Gastrocnemius medialis (tissue), 4 donors: ENCODE measurements at regions not wholly inside any gene's neighbourhood (a gene's known extent, or its start where the extent isn't known, plus 50 kb on each side); places are given as distances from the start of the nearest gene placed in this dataset.

Experiments used
- ATAC-seq, 2 donors: fragments of 150-250 bp; one replicate each; pipeline ENCODE4 v1.9.1; 2016
- DNase-seq, 2 donors: peaks; one replicate each; pipeline ENCODE4 v3.0.0-alpha.2; 2019
- H3K27ac ChIP-seq, 4 donors: fragments of 200-600 bp; sonication (generic); 1 replicate in 1 of 4; 2 replicates in 3 of 4; pipeline ENCODE4 v1.5.1; 2016 to 2018; ENCODE audit warnings: mild to moderate bottlenecking in 2 of 4, moderate library complexity in 1 of 4
- H3K27me3 ChIP-seq, 3 donors: fragments of 200-600 bp; sonication (generic) in 2 of 3; 1 replicate in 1 of 3; 2 replicates in 2 of 3; pipeline versions ENCODE4 v1.5.1 to v1.6.0; 2016 to 2019; ENCODE audit warnings: mild to moderate bottlenecking in 1 of 3, moderate library complexity in 1 of 3
- H3K36me3 ChIP-seq, 2 donors: fragments of 200-600 bp; sonication (generic) in 1 of 2; one replicate each; pipeline ENCODE4 v1.5.1; 2017 to 2018
- H3K4me1 ChIP-seq, 2 donors: fragments of 200-600 bp; sonication (generic) in 1 of 2; one replicate each; pipeline ENCODE4 v1.5.1; 2016 to 2017; ENCODE audit warnings: mild to moderate bottlenecking in 2 of 2
- H3K4me3 ChIP-seq, 4 donors: fragments of 200-600 bp; sonication (generic) in 3 of 4; 1 replicate in 1 of 4; 2 replicates in 3 of 4; pipeline ENCODE4 v1.5.1; 2016 to 2019; ENCODE audit warnings: mild to moderate bottlenecking in 2 of 4
- H3K9me3 ChIP-seq, 3 donors: fragments of 200-600 bp; sonication (generic) in 2 of 3; 1 replicate in 1 of 3; 2 replicates in 2 of 3; pipeline ENCODE4 v1.5.1; 2016 to 2019
- CTCF ChIP-seq, 5 experiments: fragments of 450-650 bp in 3 of 5; fragments of 200-600 bp in 2 of 5; sonication (generic) in 2 of 5; IDR thresholded peaks in 4 of 5; conservative IDR thresholded peaks in 1 of 5; 1 replicate in 4 of 5; 2 replicates in 1 of 5; pipeline ENCODE4 v1.5.1; 2016 to 2019; ENCODE audit warnings: antibody characterized with exemption in 5 of 5, mild to moderate bottlenecking in 3 of 5, moderate library complexity in 3 of 5
- POLR2A ChIP-seq, 2 donors: fragments of 450-650 bp; IDR thresholded peaks; one replicate each; pipeline ENCODE4 v1.6.1; 2017; ENCODE audit warnings: antibody characterized with exemption in 2 of 2, mild to moderate bottlenecking in 2 of 2, moderate library complexity in 2 of 2
- in situ Hi-C, 4 donors: fragments of 200-750 bp; cut with MboI; loops; one replicate each; pipeline versions ENCODE4 v1.15.0 to v1.8.0; 2017; ENCODE audit warnings: low sequenced_read_pairs in 4 of 4
- intact Hi-C: fragments of 100-400 bp; cut with DNase I; formaldehyde crosslinking; loops from one replicate; pipeline ENCODE4 v1.15.1; 2023; ENCODE audit warnings: low total_unique reads

- intact Hi-C loops: no loop called here
- Histone ChIP-seq H3K27ac (no peak overlapping the region), H3K36me3 (no peaks in the 10 kb centered on the region), H3K4me3 (no peak overlapping the region), H3K4me1 (no peaks in the 10 kb centered on the region), H3K27me3 (no peaks in the 10 kb centered on the region), H3K9me3 (no peaks in the 10 kb centered on the region)
- TF ChIP-seq CTCF (IDR thresholded peaks at IDR 0.05 in 4 of 5, conservative IDR thresholded peaks at IDR 0.05 in 1 of 5): no peak
- TF ChIP-seq POLR2A (IDR thresholded peaks at IDR 0.05): no peak
- DNase-seq (no peak), ATAC-seq (no peak)
- in situ Hi-C loops: no loop called here
Measured at GRCh38 chr13:82569581-82569980, 1312.7 kb downstream of the SLITRK1 start.

GRCh38 chr13:82566864-82567263 is 1315.4 kb downstream of the SLITRK1 start:
- intact Hi-C loops (no loop called here), in situ Hi-C loops (no loop called here)
- no peak overlapping the region for H3K27ac ChIP-seq
- TF ChIP-seq CTCF (IDR thresholded peaks at IDR 0.05 in 4 of 5, conservative IDR thresholded peaks at IDR 0.05 in 1 of 5): no peak
- TF ChIP-seq POLR2A (IDR thresholded peaks at IDR 0.05): no peak
- no peaks in the 10 kb centered on the region for H3K27me3 ChIP-seq
- H3K4me1 ChIP-seq: no peaks in the 10 kb centered on the region
- no peaks in the 10 kb centered on the region for H3K36me3 ChIP-seq
- H3K9me3 ChIP-seq: no peaks in the 10 kb centered on the region
- no peak for DNase-seq
- no peak for ATAC-seq
- H3K4me3 ChIP-seq: no peak overlapping the region

GRCh38 chr13:82565201-82565600 is 1317.1 kb downstream of the SLITRK1 start:
- DNase-seq (no peak), ATAC-seq (no peak)
- H3K9me3 ChIP-seq: no peaks in the 10 kb centered on the region
- intact Hi-C loops (no loop called here), in situ Hi-C loops (no loop called here)
- H3K27ac ChIP-seq: no peak overlapping the region
- no peaks in the 10 kb centered on the region for H3K4me1 ChIP-seq
- H3K36me3 ChIP-seq: no peaks in the 10 kb centered on the region
- TF ChIP-seq POLR2A (IDR thresholded peaks at IDR 0.05) (no peak), CTCF (IDR thresholded peaks at IDR 0.05 in 4 of 5, conservative IDR thresholded peaks at IDR 0.05 in 1 of 5) (no peak)
- no peak overlapping the region for H3K4me3 ChIP-seq
- no peaks in the 10 kb centered on the region for H3K27me3 ChIP-seq

GRCh38 chr13:82560889-82561288 is 1321.4 kb downstream of the SLITRK1 start:
- no peak for DNase-seq
- Histone ChIP-seq H3K27me3 (no peaks in the 10 kb centered on the region), H3K9me3 (no peaks in the 10 kb centered on the region), H3K4me1 (no peaks in the 10 kb centered on the region), H3K27ac (no peak overlapping the region), H3K36me3 (no peaks in the 10 kb centered on the region), H3K4me3 (no peak overlapping the region)
- no peak for ATAC-seq
- no peak for TF ChIP-seq POLR2A (IDR thresholded peaks at IDR 0.05)
- TF ChIP-seq CTCF (IDR thresholded peaks at IDR 0.05 in 4 of 5, conservative IDR thresholded peaks at IDR 0.05 in 1 of 5): no peak
- in situ Hi-C loops (no loop called here), intact Hi-C loops (no loop called here)

GRCh38 chr13:82522872-82523271 is 1359.4 kb downstream of the SLITRK1 start:
- H3K9me3 ChIP-seq: no peaks in the 10 kb centered on the region
- in situ Hi-C loops (no loop called here), intact Hi-C loops (no loop called here)
- H3K27ac ChIP-seq: no peak overlapping the region
- no peaks in the 10 kb centered on the region for H3K36me3 ChIP-seq
- no peaks in the 10 kb centered on the region for H3K4me1 ChIP-seq
- H3K4me3 ChIP-seq: no peak overlapping the region
- no peak for TF ChIP-seq CTCF (IDR thresholded peaks at IDR 0.05 in 4 of 5, conservative IDR thresholded peaks at IDR 0.05 in 1 of 5)
- no peak for TF ChIP-seq POLR2A (IDR thresholded peaks at IDR 0.05)
- ATAC-seq (no peak), DNase-seq (no peak)
- no peaks in the 10 kb centered on the region for H3K27me3 ChIP-seq
